ENCODE measurements at regions not wholly inside any gene's neighbourhood (a gene's known extent, or its start where the extent isn't known, plus 50 kb on each side); places are given as distances from the start of the nearest gene placed in this dataset.

GRCh38 chr21:14836950-14837349 is 227.8 kb downstream of the NRIP1 start:
- no peak for DNase-seq (ENCODE audit: extremely low read depth, low read depth)
- TF ChIP-seq, protein P1, sequence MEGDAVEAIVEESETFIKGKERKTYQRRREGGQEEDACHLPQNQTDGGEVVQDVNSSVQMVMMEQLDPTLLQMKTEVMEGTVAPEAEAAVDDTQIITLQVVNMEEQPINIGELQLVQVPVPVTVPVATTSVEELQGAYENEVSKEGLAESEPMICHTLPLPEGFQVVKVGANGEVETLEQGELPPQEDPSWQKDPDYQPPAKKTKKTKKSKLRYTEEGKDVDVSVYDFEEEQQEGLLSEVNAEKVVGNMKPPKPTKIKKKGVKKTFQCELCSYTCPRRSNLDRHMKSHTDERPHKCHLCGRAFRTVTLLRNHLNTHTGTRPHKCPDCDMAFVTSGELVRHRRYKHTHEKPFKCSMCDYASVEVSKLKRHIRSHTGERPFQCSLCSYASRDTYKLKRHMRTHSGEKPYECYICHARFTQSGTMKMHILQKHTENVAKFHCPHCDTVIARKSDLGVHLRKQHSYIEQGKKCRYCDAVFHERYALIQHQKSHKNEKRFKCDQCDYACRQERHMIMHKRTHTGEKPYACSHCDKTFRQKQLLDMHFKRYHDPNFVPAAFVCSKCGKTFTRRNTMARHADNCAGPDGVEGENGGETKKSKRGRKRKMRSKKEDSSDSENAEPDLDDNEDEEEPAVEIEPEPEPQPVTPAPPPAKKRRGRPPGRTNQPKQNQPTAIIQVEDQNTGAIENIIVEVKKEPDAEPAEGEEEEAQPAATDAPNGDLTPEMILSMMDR (IDR thresholded peaks at IDR 0.05; ENCODE audit: low read depth, low read length) = no peak

GRCh38 chr21:14833666-14834351 is 231.0 kb downstream of the NRIP1 start:
- no peak for DNase-seq (ENCODE audit: extremely low read depth, low read depth)
- TF ChIP-seq, protein P1 (IDR thresholded peaks at IDR 0.05; ENCODE audit: low read depth, low read length) = no peak

GRCh38 chr21:14833241-14833640 is 231.6 kb downstream of the NRIP1 start:
- TF ChIP-seq, protein P1 (IDR thresholded peaks at IDR 0.05; ENCODE audit: low read depth, low read length) = no peak
- DNase-seq (ENCODE audit: extremely low read depth, low read depth) = no peak

DNA sequence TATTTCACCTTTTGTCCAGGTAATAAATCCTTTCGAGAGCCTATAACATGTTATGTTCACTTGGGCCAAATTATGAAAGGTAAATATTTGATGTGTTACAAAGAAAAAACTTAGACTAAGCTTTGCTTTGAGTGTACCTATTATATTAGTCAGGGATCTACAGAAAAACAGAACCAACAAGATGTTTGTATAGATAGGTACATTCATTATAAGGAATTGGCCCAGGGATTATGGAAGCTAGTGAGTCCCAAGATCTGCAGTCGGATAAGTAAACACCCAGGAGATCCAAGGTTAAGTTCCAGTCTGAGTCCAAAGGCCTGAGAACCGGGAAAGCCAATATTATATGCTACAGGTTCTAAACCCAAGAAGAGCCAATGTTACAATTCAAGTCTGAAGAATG is 234.5 kb downstream of the NRIP1 start:
- TF ChIP-seq, protein P1 (IDR thresholded peaks at IDR 0.05; ENCODE audit: low read depth, low read length) = no peak
- no peak for DNase-seq (ENCODE audit: extremely low read depth, low read depth)

DNA sequence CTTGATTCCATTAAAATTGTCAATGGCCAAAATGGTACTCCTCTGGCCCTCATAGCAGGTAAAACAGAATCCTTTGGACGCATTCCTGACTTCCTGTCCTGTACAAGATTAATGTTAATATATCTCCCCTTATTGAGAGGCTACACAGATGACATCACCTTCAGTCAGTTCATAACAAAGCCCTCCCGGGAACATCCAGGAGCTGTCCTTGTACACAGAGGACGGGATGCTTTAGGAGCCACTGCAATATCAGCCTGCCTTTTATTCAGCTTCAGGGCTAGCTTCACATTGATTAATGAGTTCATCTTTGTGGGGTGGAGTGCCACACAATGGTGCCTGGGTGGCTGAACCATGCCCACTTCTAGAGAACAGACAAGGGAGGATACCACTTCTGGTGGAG is 235.1 kb downstream of the NRIP1 start:
- TF ChIP-seq, protein P1 (IDR thresholded peaks at IDR 0.05; ENCODE audit: low read depth, low read length) = no peak

DNA sequence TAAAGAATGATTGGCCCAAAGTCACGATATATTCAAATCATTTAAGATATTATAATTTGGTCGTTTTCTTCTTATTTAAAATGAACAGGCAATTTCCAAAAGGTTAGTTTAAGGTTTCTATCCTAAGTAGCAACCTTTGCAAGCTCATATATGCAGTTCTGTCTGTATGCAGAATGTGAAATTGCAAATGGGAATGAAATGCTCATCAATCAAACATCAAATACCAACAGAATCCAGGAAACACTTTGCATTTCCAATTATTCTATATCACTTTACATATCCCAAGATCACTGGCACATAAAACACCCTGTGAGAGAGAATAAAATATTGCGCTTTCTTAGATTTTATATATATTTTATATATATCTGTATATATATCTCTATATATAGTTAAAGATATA is 237.3 kb downstream of the NRIP1 start:
- TF ChIP-seq, protein P1 (IDR thresholded peaks at IDR 0.05; ENCODE audit: low read depth, low read length) = no peak
- no peak for DNase-seq (ENCODE audit: extremely low read depth, low read depth)

More for the DNA sequence above, 235.1 kb downstream of the NRIP1 start:
- DNase-seq (ENCODE audit: extremely low read depth, low read depth) = no peak

DNA sequence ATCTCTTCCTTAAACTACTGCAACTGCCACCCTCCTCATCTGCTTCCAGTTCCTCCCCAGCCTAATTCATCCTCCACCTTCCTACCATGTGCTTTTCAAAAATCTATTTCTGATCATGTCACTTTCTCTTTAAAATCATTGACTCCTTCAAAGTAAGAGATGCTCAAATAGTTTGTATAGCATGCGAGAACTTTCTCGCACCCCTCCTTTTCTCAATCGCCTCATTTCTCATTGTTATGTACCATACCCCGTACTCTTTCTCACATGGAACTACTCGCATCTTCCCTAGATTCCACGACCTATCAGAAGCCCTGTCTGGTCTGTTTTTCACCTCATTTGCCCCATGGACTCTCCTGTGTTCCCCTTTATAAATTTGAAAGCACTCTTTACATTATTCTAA is 238.2 kb downstream of the NRIP1 start:
- TF ChIP-seq, protein P1 (IDR thresholded peaks at IDR 0.05; ENCODE audit: low read depth, low read length) = no peak

More for the DNA sequence above, 238.2 kb downstream of the NRIP1 start:
- no peak for DNase-seq (ENCODE audit: extremely low read depth, low read depth)

Measured in AG09319 (cell line).